Activated CD8-positive, alpha-beta T cell treated with anti-CD3 and anti-CD28 coated beads for 36 hours (primary cell): ENCODE measurements at regions not wholly inside any gene's neighbourhood (a gene's known extent, or its start where the extent isn't known, plus 50 kb on each side); places are given as distances from the start of the nearest gene placed in this dataset.
A peak's percentile ranks its signal among the peaks of the same experiment; 100 is the strongest.

ENCODE experiments used
- ATAC-seq: fragments of 200-7000 bp; cut with Tn5 transposase; one replicate; pipeline ENCODE4 v1.10.0; 2021; ENCODE audit warnings: mild to moderate bottlenecking, moderate library complexity
- CTCF ChIA-PET: fragments of 350-600 bp; sonication (Branson Sonifier 250); formaldehyde crosslinking; loops from one replicate; lab custom pipeline; 2021; ENCODE audit warnings: antibody characterized with exemption; lab: Charles Lee
- POLR2A ChIA-PET: fragments of 350-600 bp; sonication (Branson Sonifier 250); formaldehyde crosslinking; loops from one replicate; lab custom pipeline; 2021; ENCODE audit warnings: antibody characterized with exemption; lab: Charles Lee
- DNase-seq: peaks from one replicate; pipeline ENCODE4 v3.0.0-alpha.2; 2020
- H3K27ac Mint-ChIP-seq: one replicate; pipeline ENCODE4 v1.8.0; 2021; ENCODE audit warnings: mild to moderate bottlenecking, mixed read lengths
- H3K27me3 Mint-ChIP-seq: one replicate; pipeline ENCODE4 v1.8.0; 2021; ENCODE audit warnings: mixed read lengths
- H3K36me3 Mint-ChIP-seq: one replicate; pipeline ENCODE4 v1.8.0; 2021; ENCODE audit warnings: low read depth, mixed read lengths
- H3K4me1 Mint-ChIP-seq: one replicate; pipeline ENCODE4 v1.8.0; 2021; ENCODE audit warnings: low read depth, mixed read lengths
- H3K4me3 Mint-ChIP-seq: one replicate; pipeline ENCODE4 v1.8.0; 2021; ENCODE audit warnings: mild to moderate bottlenecking, moderate library complexity, mixed read lengths
- H3K9me3 Mint-ChIP-seq: one replicate; pipeline ENCODE4 v1.8.0; 2021; ENCODE audit warnings: mixed read lengths
- CTCF ChIP-seq: fragments of 200-600 bp; IDR thresholded peaks from one replicate; pipeline ENCODE4 v1.8.0; 2022; ENCODE audit warnings: antibody characterized with exemption, mild to moderate bottlenecking
- intact Hi-C: fragments of 100-400 bp; cut with micrococcal nuclease; formaldehyde crosslinking; loops from one replicate; pipeline ENCODE4 v1.10.0; 2022

GRCh38 chr3:152192936-152193672 lies 75.6 kb upstream of the MBNL1 start:
- peaks cover 75% of the 10 kb centered on the region for H3K4me1 Mint-ChIP-seq
- no peaks in the 10 kb centered on the region for H3K9me3 Mint-ChIP-seq
- ATAC-seq (peak; percentile 7), DNase-seq (no peak)
- peak overlapping the region; percentile 94 for H3K27ac Mint-ChIP-seq
- ChIA-PET CTCF (interaction anchor here (0.7 to 1.5 kb wide), 9 partner anchors 9 to 251 kb away, joined by 3 to 12 read pairs (median 3); no protein-coding TSS in a partner anchor), POLR2A (interaction anchor here (1.0 to 2.1 kb wide), 5 partner anchors 50 to 76 kb away, joined by 4 to 12 read pairs (median 5); partner anchors contain the start of gene MBNL1)
- intact Hi-C loops = loop anchor here (2.0 kb wide), 1 partner anchor 50 kb away; no protein-coding TSS in a partner anchor
- no peak for TF ChIP-seq CTCF
- H3K4me3 Mint-ChIP-seq = peak overlapping the region; percentile 76
- no peaks in the 10 kb centered on the region for H3K27me3 Mint-ChIP-seq
- H3K36me3 Mint-ChIP-seq = peaks cover 3% of the 10 kb centered on the region

GRCh38 chr3:152193673-152194267 lies 75.0 kb upstream of the MBNL1 start:
- TF ChIP-seq CTCF = no peak
- peak; percentile 60 for ATAC-seq
- Mint-ChIP-seq H3K4me3 (peak overlapping the region; percentile 76), H3K4me1 (peaks cover 74% of the 10 kb centered on the region), H3K9me3 (no peaks in the 10 kb centered on the region), H3K36me3 (peaks cover 5% of the 10 kb centered on the region), H3K27me3 (no peaks in the 10 kb centered on the region), H3K27ac (peak overlapping the region; percentile 94)
- ChIA-PET CTCF (interaction anchor here (0.7 to 1.5 kb wide), 6 partner anchors 10 to 250 kb away, joined by 3 to 12 read pairs (median 3); no protein-coding TSS in a partner anchor), POLR2A (interaction anchor here (1.0 to 2.1 kb wide), 5 partner anchors 50 to 75 kb away, joined by 4 to 12 read pairs (median 5); partner anchors contain the start of gene MBNL1)
- intact Hi-C loops = loop anchor here (2.0 kb wide), 1 partner anchor 49 kb away; no protein-coding TSS in a partner anchor
- peak; percentile 60 for DNase-seq

GRCh38 chr3:152195206-152195605 lies 73.5 kb upstream of the MBNL1 start:
- CTCF ChIA-PET = no interaction called here
- POLR2A ChIA-PET = no interaction called here
- Mint-ChIP-seq H3K36me3 (peaks cover 5% of the 10 kb centered on the region), H3K27me3 (no peaks in the 10 kb centered on the region), H3K4me1 (peaks cover 74% of the 10 kb centered on the region), H3K4me3 (peak overlapping the region; percentile 49), H3K27ac (peak overlapping the region; percentile 84), H3K9me3 (no peaks in the 10 kb centered on the region)
- DNase-seq = no peak
- ATAC-seq = no peak
- intact Hi-C loops = loop anchor here (5.0 kb wide), 1 partner anchor 62 kb away; no protein-coding TSS in a partner anchor
- TF ChIP-seq CTCF = no peak

GRCh38 chr3:152196782-152197181 lies 71.9 kb upstream of the MBNL1 start:
- Mint-ChIP-seq H3K27me3 (no peaks in the 10 kb centered on the region), H3K36me3 (peaks cover 5% of the 10 kb centered on the region), H3K9me3 (no peaks in the 10 kb centered on the region), H3K4me1 (peaks cover 71% of the 10 kb centered on the region), H3K4me3 (peak overlapping the region; percentile 74), H3K27ac (peak overlapping the region; percentile 96)
- no peak for TF ChIP-seq CTCF
- intact Hi-C loops = loop anchor here (2.0 to 5.0 kb wide), 2 partner anchors 61 to 72 kb away; partner anchors contain the start of gene MBNL1
- ChIA-PET POLR2A (interaction anchor here (4.9 to 10.4 kb wide), 2 partner anchors 48 to 72 kb away, joined by 39 to 89 read pairs; partner anchors contain the start of gene MBNL1), CTCF (no interaction called here)
- DNase-seq (no peak), ATAC-seq (no peak)
